ENCODE measurements at regions not wholly inside any gene's neighbourhood (a gene's known extent, or its start where the extent isn't known, plus 50 kb on each side); places are given as distances from the start of the nearest gene placed in this dataset.
"Not testable (repeated sequence)": the region's sequence is repeated elsewhere in the genome, so short reads cannot be mapped to it uniquely, and the experiment has no call there.

DNA sequence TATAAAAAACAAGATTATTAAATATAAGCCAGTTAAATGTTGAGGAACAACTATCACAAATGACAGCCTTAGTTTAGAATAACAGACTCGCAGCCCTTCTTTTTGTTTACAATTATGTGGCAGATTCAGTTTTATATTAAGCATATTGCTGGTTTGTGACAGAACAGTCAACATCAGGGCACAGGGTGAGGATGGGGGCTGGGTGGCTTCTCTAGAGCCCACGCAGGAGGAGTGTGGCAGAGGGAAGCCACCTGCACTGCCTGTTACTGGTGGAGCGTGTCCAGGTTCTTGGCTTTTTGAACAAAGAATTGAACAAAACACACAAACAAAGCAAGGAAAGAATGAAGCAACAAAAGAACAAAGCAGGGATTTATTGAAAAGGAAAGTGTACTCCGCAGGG, 1415.2 kb downstream of the KHDRBS2 start:
- not testable (repeated sequence) for H3K9me3 ChIP-seq (ENCODE audit: control insufficient read depth, insufficient read depth, low read length); H3K36me3 ChIP-seq (ENCODE audit: control insufficient read depth, insufficient read depth, low read length); H3K9ac ChIP-seq (ENCODE audit: low read depth, low read length); H3K27me3 ChIP-seq (ENCODE audit: control insufficient read depth, insufficient read depth, low read length); H3K27ac ChIP-seq (ENCODE audit: low read depth, low read length); H3K4me3 ChIP-seq (ENCODE audit: low read depth, low read length)
- H3K4me1 ChIP-seq (ENCODE audit: control insufficient read depth, insufficient read depth, low read length): peaks cover 12% of the 10 kb centered on the region; the same call in 1 of the 2 replicates

DNA sequence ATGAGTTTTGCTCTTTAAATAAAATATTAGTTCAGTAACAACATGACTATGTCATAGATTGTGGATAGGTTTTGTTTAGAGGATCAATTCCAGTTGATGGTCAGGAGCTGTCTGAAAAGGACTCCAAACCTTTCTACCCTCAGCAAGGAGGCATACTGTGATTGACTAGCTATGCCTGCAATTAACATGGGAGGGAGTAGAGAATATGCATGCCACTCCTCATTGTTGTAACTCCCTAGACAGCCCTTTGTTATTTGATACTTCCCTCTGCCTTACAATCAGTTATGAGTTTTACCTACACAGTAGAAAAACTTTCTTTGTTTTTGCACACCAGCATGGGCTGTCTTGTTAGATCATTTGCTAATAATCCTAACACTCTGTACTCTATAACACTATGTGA, 1418.5 kb downstream of the KHDRBS2 start:
- Histone ChIP-seq H3K4me1 (ENCODE audit: control insufficient read depth, insufficient read depth, low read length) (peaks cover 12% of the 10 kb centered on the region; the same call in 1 of the 2 replicates), H3K36me3 (ENCODE audit: control insufficient read depth, insufficient read depth, low read length) (no peaks in the 10 kb centered on the region), H3K4me3 (ENCODE audit: low read depth, low read length) (no peak overlapping the region; the same call in 1 of the 2 replicates), H3K9me3 (ENCODE audit: control insufficient read depth, insufficient read depth, low read length) (no peaks in the 10 kb centered on the region), H3K9ac (ENCODE audit: low read depth, low read length) (no peak overlapping the region), H3K27ac (ENCODE audit: low read depth, low read length) (no peak overlapping the region), H3K27me3 (ENCODE audit: control insufficient read depth, insufficient read depth, low read length) (no peaks in the 10 kb centered on the region)

DNA sequence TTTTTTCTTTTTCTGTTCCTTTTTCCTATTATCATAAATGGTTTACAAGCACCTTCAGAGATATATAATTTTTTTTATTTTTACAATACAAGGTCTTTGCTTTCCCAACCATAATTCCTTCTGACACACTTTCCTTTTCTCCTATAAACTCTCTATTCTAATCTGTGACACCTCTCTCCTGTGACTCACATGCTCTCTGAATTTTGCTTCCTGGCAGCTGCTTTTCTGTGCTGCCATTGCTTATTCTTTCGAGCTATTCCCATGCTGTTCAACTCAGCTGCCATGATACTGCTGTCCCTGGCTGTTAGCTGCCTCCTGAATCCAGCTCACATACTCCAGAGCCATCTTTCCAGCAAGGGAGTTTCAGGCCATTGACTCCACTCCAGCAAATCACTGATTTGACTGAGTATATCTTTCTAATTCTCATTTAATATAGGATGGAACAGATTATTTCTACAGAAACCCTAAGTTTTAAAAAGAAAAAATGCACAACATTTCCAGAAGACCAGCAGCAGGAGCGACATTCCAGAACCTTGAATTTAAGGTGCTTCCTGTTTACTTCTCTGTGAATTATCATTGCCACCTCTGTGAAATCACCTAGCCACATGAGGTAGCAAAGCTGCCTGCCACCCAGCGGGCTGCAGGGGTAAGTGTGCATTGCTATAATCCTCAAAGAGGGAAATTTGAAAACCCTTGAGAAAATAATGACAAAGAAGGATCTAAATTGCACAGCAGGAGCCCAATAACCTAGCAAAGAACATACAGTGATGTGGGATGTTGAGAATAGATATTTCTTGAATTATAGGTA, 1442.6 kb downstream of the KHDRBS2 start:
- H3K9me3 ChIP-seq (ENCODE audit: control insufficient read depth, insufficient read depth, low read length); H3K36me3 ChIP-seq (ENCODE audit: control insufficient read depth, insufficient read depth, low read length); H3K4me3 ChIP-seq (ENCODE audit: low read depth, low read length); H3K27me3 ChIP-seq (ENCODE audit: control insufficient read depth, insufficient read depth, low read length); H3K9ac ChIP-seq (ENCODE audit: low read depth, low read length): not testable (repeated sequence)
- H3K27ac ChIP-seq (ENCODE audit: low read depth, low read length): peak overlapping the region; percentile 75
- H3K4me1 ChIP-seq (ENCODE audit: control insufficient read depth, insufficient read depth, low read length): peaks cover 15% of the 10 kb centered on the region

DNA sequence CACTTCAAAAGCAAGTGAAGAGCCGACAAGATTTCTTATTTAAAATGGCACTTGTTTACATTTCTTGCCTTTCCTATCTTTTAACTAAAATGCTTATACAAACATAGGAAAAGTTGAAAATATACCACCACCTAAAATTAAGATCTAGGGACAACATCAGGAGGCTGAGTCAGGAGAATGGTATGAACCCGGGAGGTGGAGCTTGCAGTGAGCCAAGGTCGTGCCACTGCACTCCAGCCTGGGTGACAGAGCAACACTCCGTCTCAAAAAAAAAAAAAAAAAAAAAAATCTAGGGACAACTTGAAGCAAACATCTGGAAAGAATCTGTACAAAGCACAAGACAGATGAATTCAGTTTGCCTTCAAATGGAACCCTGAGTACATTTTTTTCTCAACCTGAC, 1455.3 kb downstream of the KHDRBS2 start:
- not testable (repeated sequence) for H3K4me3 ChIP-seq (ENCODE audit: low read depth, low read length); H3K9ac ChIP-seq (ENCODE audit: low read depth, low read length); H3K36me3 ChIP-seq (ENCODE audit: control insufficient read depth, insufficient read depth, low read length); H3K9me3 ChIP-seq (ENCODE audit: control insufficient read depth, insufficient read depth, low read length); H3K4me1 ChIP-seq (ENCODE audit: control insufficient read depth, insufficient read depth, low read length); H3K27me3 ChIP-seq (ENCODE audit: control insufficient read depth, insufficient read depth, low read length); H3K27ac ChIP-seq (ENCODE audit: low read depth, low read length)

DNA sequence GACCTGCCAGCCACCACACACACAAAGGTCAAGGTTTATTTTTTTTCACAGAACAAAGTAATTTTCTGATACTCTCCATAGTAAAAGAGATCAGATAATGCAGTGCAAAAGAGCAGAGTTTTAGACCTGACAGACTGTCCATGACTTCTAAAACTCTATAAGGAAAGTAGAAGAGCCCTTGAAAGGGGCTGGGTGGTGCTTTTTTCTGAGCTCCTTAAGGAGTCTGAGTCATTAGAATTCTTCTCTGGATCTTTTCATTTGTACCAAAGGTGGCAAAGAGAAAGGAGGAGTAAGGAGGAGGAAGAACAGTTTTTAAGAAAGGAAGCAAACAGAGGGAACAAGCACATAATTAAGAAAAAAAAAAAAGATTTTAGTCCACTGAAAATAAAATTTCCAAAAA, 1463.4 kb downstream of the KHDRBS2 start:
- H3K27ac ChIP-seq (ENCODE audit: low read depth, low read length); H3K4me3 ChIP-seq (ENCODE audit: low read depth, low read length); H3K9me3 ChIP-seq (ENCODE audit: control insufficient read depth, insufficient read depth, low read length); H3K4me1 ChIP-seq (ENCODE audit: control insufficient read depth, insufficient read depth, low read length); H3K27me3 ChIP-seq (ENCODE audit: control insufficient read depth, insufficient read depth, low read length); H3K9ac ChIP-seq (ENCODE audit: low read depth, low read length); H3K36me3 ChIP-seq (ENCODE audit: control insufficient read depth, insufficient read depth, low read length): not testable (repeated sequence)

DNA sequence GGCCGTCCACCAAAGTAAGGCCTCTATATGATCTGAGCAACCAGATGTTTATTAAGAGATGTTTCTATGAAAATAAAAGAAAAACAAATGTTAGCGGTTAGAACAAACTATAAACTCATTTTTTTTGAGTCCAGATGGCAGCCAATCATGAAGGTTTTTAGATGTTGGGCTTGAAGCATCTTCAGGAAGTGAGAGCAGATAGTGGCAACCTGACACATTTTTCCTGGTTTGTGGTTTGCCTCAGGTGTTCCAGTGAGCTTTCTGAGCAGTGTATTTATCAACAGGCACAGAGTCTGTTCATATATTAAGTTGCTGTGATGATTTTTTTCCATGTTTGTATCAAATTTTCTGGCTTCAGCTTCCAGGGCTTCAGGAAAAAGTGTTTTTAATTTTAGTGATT, 1468.0 kb downstream of the KHDRBS2 start:
- H3K9ac ChIP-seq (ENCODE audit: low read depth, low read length); H3K27ac ChIP-seq (ENCODE audit: low read depth, low read length); H3K27me3 ChIP-seq (ENCODE audit: control insufficient read depth, insufficient read depth, low read length); H3K4me3 ChIP-seq (ENCODE audit: low read depth, low read length); H3K9me3 ChIP-seq (ENCODE audit: control insufficient read depth, insufficient read depth, low read length); H3K4me1 ChIP-seq (ENCODE audit: control insufficient read depth, insufficient read depth, low read length); H3K36me3 ChIP-seq (ENCODE audit: control insufficient read depth, insufficient read depth, low read length): not testable (repeated sequence)

DNA sequence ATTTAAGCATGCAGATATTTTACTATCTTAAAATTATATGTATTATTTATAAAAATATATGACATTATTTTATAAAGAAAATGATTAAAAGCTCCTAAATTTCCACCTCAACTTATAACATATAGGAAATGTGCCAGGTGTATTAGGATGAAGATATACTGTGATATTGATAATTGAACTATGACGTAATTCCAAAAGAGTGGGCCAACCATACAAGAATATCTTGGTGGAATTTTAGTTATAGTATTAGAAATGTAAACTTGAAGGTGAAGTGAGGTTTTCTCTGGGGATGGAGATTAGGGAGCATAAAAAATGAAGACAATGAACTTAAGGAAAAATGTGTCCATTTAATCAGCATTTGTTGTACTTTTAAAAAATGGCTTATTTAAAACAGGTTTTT, 1471.2 kb downstream of the KHDRBS2 start:
- not testable (repeated sequence) for H3K27me3 ChIP-seq (ENCODE audit: control insufficient read depth, insufficient read depth, low read length); H3K27ac ChIP-seq (ENCODE audit: low read depth, low read length); H3K9me3 ChIP-seq (ENCODE audit: control insufficient read depth, insufficient read depth, low read length); H3K36me3 ChIP-seq (ENCODE audit: control insufficient read depth, insufficient read depth, low read length); H3K4me3 ChIP-seq (ENCODE audit: low read depth, low read length); H3K9ac ChIP-seq (ENCODE audit: low read depth, low read length); H3K4me1 ChIP-seq (ENCODE audit: control insufficient read depth, insufficient read depth, low read length)

DNA sequence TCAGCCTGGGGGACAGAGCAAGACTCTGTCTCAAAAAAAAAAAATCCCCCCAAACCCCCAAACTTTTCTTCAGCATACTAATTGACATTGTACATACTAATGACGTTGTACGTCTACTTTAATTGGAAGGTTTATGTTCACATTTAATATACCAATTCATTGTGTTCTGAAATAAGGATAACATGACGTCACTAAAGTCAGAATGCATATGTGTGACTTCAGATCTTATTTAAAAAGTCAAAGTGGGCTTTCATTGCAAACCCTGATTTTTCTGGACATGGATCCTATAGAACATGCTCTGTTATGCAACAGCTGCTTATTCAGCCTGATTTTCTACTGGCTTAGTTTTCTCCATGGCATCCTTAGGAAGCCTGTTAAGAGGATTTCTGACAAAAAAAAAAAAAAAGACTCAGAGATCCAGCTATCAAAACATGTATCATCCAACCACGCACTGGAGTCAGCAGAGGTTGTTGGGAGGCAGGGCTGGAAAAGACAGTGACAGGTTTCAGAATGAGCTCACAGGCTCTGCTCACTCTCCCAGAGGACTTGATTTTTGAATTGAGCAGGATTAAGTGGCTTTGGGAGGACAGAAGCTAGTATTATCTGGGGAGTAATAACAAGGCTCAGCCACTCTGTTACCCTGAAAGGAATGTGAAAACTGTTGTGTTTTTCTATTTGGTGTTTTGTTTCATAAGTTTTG, 1472.0 kb downstream of the KHDRBS2 start:
- not testable (repeated sequence) for H3K4me1 ChIP-seq (ENCODE audit: control insufficient read depth, insufficient read depth, low read length); H3K4me3 ChIP-seq (ENCODE audit: low read depth, low read length); H3K36me3 ChIP-seq (ENCODE audit: control insufficient read depth, insufficient read depth, low read length); H3K9me3 ChIP-seq (ENCODE audit: control insufficient read depth, insufficient read depth, low read length); H3K27ac ChIP-seq (ENCODE audit: low read depth, low read length); H3K27me3 ChIP-seq (ENCODE audit: control insufficient read depth, insufficient read depth, low read length); H3K9ac ChIP-seq (ENCODE audit: low read depth, low read length)

DNA sequence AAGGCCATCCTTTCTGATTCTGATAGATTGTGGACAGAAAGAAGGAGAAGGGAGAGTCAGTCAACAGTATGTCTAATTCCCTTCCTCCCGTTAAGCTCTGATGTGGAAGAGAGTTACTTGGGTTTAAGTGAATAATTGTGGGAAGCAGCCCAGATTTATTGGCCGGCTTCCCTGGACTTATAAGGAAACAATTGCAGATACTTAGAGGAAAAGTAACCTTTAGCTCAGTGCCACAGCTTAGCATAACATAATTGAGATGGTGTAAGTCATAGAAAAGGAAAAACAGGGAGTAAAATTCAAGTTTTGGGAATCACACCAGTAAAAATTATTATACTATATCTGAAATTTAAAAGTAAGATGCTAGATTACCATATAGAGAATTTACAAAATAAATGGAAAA, 1475.8 kb downstream of the KHDRBS2 start:
- not testable (repeated sequence) for H3K27ac ChIP-seq (ENCODE audit: low read depth, low read length); H3K4me3 ChIP-seq (ENCODE audit: low read depth, low read length); H3K36me3 ChIP-seq (ENCODE audit: control insufficient read depth, insufficient read depth, low read length); H3K4me1 ChIP-seq (ENCODE audit: control insufficient read depth, insufficient read depth, low read length); H3K9ac ChIP-seq (ENCODE audit: low read depth, low read length); H3K9me3 ChIP-seq (ENCODE audit: control insufficient read depth, insufficient read depth, low read length); H3K27me3 ChIP-seq (ENCODE audit: control insufficient read depth, insufficient read depth, low read length)

DNA sequence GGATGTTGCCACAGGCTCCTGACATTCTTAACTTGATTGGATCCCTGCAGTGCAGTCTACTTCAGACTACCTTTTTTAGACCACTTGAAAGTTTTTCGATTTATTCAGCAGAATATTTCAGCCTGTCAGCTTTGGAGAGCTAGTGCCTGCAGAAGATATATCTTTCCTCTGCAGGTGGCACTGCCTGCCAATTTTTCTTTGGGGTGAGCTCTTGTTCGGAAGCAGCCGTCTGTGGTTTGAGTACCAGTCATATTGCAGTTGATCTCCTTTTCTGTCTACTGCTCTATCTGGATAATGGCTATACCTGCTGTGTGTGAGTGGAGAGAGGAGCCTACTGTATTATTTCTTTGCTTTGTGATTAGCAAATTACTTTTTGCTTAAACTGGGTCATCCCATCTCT, 1486.9 kb downstream of the KHDRBS2 start:
- H3K9me3 ChIP-seq (ENCODE audit: control insufficient read depth, insufficient read depth, low read length); H3K36me3 ChIP-seq (ENCODE audit: control insufficient read depth, insufficient read depth, low read length); H3K9ac ChIP-seq (ENCODE audit: low read depth, low read length); H3K27me3 ChIP-seq (ENCODE audit: control insufficient read depth, insufficient read depth, low read length); H3K4me1 ChIP-seq (ENCODE audit: control insufficient read depth, insufficient read depth, low read length); H3K4me3 ChIP-seq (ENCODE audit: low read depth, low read length); H3K27ac ChIP-seq (ENCODE audit: low read depth, low read length): not testable (repeated sequence)

DNA sequence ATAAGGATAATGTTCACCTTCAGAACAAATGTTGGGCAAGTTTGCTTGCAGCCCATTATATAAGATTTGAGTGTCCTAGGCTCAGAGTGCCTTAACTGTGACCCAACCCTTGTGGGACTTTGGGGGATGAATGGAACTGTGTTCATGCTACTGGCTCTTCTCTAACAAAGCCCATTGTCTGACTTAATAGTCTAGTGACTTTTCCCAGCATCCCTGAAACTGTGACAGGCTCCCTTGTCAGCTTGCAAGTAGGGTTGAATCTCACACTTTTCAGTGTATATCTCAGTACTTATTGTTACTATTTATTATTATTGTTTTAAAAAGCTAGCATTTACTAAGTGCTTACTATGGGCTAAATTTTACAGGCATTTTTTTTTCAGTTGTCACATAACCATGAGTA, 1488.2 kb downstream of the KHDRBS2 start:
- not testable (repeated sequence) for H3K36me3 ChIP-seq (ENCODE audit: control insufficient read depth, insufficient read depth, low read length); H3K9ac ChIP-seq (ENCODE audit: low read depth, low read length); H3K9me3 ChIP-seq (ENCODE audit: control insufficient read depth, insufficient read depth, low read length); H3K27ac ChIP-seq (ENCODE audit: low read depth, low read length); H3K27me3 ChIP-seq (ENCODE audit: control insufficient read depth, insufficient read depth, low read length); H3K4me3 ChIP-seq (ENCODE audit: low read depth, low read length); H3K4me1 ChIP-seq (ENCODE audit: control insufficient read depth, insufficient read depth, low read length)
